OCI-LY7 (cell line): ENCODE measurements at regions not wholly inside any gene's neighbourhood (a gene's known extent, or its start where the extent isn't known, plus 50 kb on each side); places are given as distances from the start of the nearest gene placed in this dataset.

Experiments used
- BruUV-seq: library from RNA; stranded (reverse); fragments of 400-500 nt; replicated peaks from 2 replicates; lab custom pipeline; 2021; lab: Mats Ljungman, UMichigan
- CTCF ChIA-PET: fragments of 300-600 bp; sonication (Branson Sonifier 250); formaldehyde crosslinking; loops from one replicate; lab custom pipeline; 2022; ENCODE audit warnings: antibody characterized with exemption; ENCODE audit not compliant: unreplicated experiment; lab: Charles Lee
- POLR2A ChIA-PET: fragments of 300-600 bp; sonication (Branson Sonifier 250); formaldehyde crosslinking; loops from one replicate; lab custom pipeline; 2022; ENCODE audit warnings: antibody characterized with exemption; lab: Charles Lee
- DNase-seq: peaks from one replicate; pipeline ENCODE4 v3.0.0-alpha.2; 2015; ENCODE audit warnings: low spot score
- H2AFZ ChIP-seq: fragments of 200-600 bp; sonication (generic), shearing (Covaris generic); 2 replicates; pipeline ENCODE4 v1.6.1; 2014; ENCODE audit warnings: mild to moderate bottlenecking, antibody characterized with exemption, low read length, moderate library complexity
- H3K27ac ChIP-seq: fragments of 200-600 bp; sonication (generic); 2 replicates; pipeline ENCODE4 v1.5.1; 2014; ENCODE audit warnings: mixed run types, low read depth, mild to moderate bottlenecking, moderate library complexity, low read length, inconsistent platforms; ENCODE audit not compliant: poor library complexity, severe bottlenecking
- H3K36me3 ChIP-seq: fragments of 200-600 bp; sonication (generic); 2 replicates; pipeline ENCODE4 v1.6.1; 2014; ENCODE audit warnings: mild to moderate bottlenecking, antibody characterized with exemption, low read length, moderate library complexity, mixed read lengths; ENCODE audit not compliant: insufficient read depth
- H3K4me1 ChIP-seq: fragments of 200-600 bp; sonication (generic); 2 replicates; pipeline ENCODE4 v1.5.1; 2014; ENCODE audit warnings: mild to moderate bottlenecking, low read length; ENCODE audit not compliant: insufficient read depth, poor library complexity, severe bottlenecking
- H3K4me2 ChIP-seq: fragments of 200-600 bp; sonication (generic); 2 replicates; pipeline ENCODE4 v1.6.1; 2014; ENCODE audit warnings: mild to moderate bottlenecking, low read length
- H3K4me3 ChIP-seq: fragments of 200-600 bp; sonication (generic); 2 replicates; pipeline ENCODE4 v1.5.1; 2014; ENCODE audit warnings: mild to moderate bottlenecking, low read depth, low read length; ENCODE audit not compliant: poor library complexity, severe bottlenecking
- H3K79me2 ChIP-seq: fragments of 200-600 bp; sonication (generic); 2 replicates; pipeline ENCODE4 v1.6.1; 2016; ENCODE audit warnings: low read depth, mild to moderate bottlenecking, low read length, moderate library complexity, mixed read lengths; ENCODE audit not compliant: insufficient read depth
- H3K9me2 ChIP-seq: fragments of 200-600 bp; sonication (generic); 2 replicates; pipeline ENCODE4 v1.6.1; 2016; ENCODE audit warnings: mild to moderate bottlenecking, low read length, mixed read lengths; ENCODE audit not compliant: insufficient read depth
- H3K9me3 ChIP-seq: fragments of 200-600 bp; sonication (generic); 2 replicates; pipeline ENCODE4 v1.6.1; 2014; ENCODE audit warnings: mild to moderate bottlenecking, mixed run types, low read length, mixed read lengths
- H4K20me1 ChIP-seq: fragments of 200-600 bp; sonication (generic); 2 replicates; pipeline ENCODE4 v1.6.1; 2014; ENCODE audit warnings: mild to moderate bottlenecking, antibody characterized with exemption, low read length, moderate library complexity, mixed read lengths; ENCODE audit not compliant: insufficient read depth
- EZH2phosphoT487 ChIP-seq: fragments of 200-600 bp; sonication (generic); IDR thresholded peaks from 2 replicates; pipeline ENCODE4 v1.6.1; 2018; ENCODE audit warnings: low read depth, borderline replicate concordance, mild to moderate bottlenecking, mixed run types, antibody characterized with exemption, low read length, moderate library complexity, mixed read lengths
- intact Hi-C: fragments of 100-400 bp; cut with micrococcal nuclease; formaldehyde crosslinking; loops from one replicate; pipeline ENCODE4 v1.10.0; 2022; ENCODE audit not compliant: unreplicated experiment
- TF ChIP-seq, protein P1 (sequence below): fragments of 200-600 bp; sonication (generic); conservative IDR thresholded peaks from 2 replicates; pipeline ENCODE4 v1.5.1; 2014; ENCODE audit warnings: mild to moderate bottlenecking, antibody characterized with exemption, low read length, moderate library complexity, mixed read lengths

DNA sequence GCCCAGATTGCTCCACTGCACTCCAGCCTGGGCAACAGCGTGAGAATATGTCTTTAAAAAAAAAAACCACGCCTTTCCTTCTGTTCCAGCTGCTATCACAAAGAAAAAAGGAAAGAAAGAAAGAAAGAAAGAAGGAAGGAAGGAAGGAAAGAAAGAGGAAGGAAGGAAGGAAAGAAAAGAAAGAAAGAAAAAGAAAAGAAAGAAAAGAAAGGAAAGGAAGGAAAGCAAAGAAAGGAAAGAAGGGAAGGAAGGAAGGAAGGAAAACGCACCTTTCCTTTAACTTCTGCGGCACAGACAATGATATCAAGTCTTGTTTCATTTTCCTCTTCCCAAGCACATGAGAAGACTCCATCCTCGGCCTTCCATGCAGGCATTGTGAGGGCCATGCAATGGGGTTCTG lies 107.4 kb upstream of the NOCT start:
- POLR2A ChIA-PET: no interaction called here
- CTCF ChIA-PET: no interaction called here
- H3K27ac ChIP-seq: no peak overlapping the region
- no peak overlapping the region for H3K4me3 ChIP-seq
- H3K9me2 ChIP-seq: no peaks in the 10 kb centered on the region
- H4K20me1 ChIP-seq: no peaks in the 10 kb centered on the region
- TF ChIP-seq, protein P1, sequence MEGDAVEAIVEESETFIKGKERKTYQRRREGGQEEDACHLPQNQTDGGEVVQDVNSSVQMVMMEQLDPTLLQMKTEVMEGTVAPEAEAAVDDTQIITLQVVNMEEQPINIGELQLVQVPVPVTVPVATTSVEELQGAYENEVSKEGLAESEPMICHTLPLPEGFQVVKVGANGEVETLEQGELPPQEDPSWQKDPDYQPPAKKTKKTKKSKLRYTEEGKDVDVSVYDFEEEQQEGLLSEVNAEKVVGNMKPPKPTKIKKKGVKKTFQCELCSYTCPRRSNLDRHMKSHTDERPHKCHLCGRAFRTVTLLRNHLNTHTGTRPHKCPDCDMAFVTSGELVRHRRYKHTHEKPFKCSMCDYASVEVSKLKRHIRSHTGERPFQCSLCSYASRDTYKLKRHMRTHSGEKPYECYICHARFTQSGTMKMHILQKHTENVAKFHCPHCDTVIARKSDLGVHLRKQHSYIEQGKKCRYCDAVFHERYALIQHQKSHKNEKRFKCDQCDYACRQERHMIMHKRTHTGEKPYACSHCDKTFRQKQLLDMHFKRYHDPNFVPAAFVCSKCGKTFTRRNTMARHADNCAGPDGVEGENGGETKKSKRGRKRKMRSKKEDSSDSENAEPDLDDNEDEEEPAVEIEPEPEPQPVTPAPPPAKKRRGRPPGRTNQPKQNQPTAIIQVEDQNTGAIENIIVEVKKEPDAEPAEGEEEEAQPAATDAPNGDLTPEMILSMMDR: no peak
- no peak for TF ChIP-seq EZH2phosphoT487
- no peaks in the 10 kb centered on the region for H3K79me2 ChIP-seq
- no peaks in the 10 kb centered on the region for H3K36me3 ChIP-seq
- H2AFZ ChIP-seq: no peak overlapping the region
- H3K4me1 ChIP-seq: no peaks in the 10 kb centered on the region
- DNase-seq: no peak
- H3K4me2 ChIP-seq: no peak overlapping the region
- intact Hi-C loops: no loop called here
- no peaks in the 10 kb centered on the region for H3K9me3 ChIP-seq
- BruUV-seq: no TSS peak

DNA sequence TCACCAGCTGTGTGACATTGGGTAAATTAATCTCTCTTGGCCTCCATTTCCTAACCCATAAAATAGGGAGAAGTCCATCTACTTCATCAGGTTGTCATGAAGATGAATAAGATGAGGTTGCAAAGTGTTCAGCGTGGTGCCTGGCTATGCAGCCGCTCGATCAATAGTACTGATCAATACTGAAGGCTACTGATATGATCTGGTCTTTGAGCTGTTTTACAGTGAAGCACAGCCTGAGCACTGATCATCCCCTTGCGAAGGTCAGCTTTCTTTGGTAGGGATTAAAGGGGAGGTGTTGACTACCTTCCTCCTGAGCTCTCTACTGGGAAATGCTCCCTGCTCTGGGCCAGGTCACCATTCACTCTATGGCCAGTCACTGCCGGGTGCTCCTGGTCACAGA lies 108.4 kb upstream of the NOCT start:
- H3K9me3 ChIP-seq: no peaks in the 10 kb centered on the region
- H4K20me1 ChIP-seq: no peaks in the 10 kb centered on the region
- ChIA-PET CTCF (no interaction called here), POLR2A (interaction anchor here (0.5 kb wide), 1 partner anchor 16 kb away, joined by 3 read pairs; no protein-coding TSS in a partner anchor)
- no TSS peak for BruUV-seq
- no peak overlapping the region for H3K4me2 ChIP-seq
- H3K36me3 ChIP-seq: no peaks in the 10 kb centered on the region
- H3K79me2 ChIP-seq: no peaks in the 10 kb centered on the region
- no peaks in the 10 kb centered on the region for H3K4me1 ChIP-seq
- H2AFZ ChIP-seq: no peak overlapping the region
- H3K9me2 ChIP-seq: no peaks in the 10 kb centered on the region
- no peak overlapping the region for H3K4me3 ChIP-seq
- no peak for DNase-seq
- intact Hi-C loops: no loop called here
- H3K27ac ChIP-seq: no peak overlapping the region
- TF ChIP-seq, protein P1: no peak
- no peak for TF ChIP-seq EZH2phosphoT487

DNA sequence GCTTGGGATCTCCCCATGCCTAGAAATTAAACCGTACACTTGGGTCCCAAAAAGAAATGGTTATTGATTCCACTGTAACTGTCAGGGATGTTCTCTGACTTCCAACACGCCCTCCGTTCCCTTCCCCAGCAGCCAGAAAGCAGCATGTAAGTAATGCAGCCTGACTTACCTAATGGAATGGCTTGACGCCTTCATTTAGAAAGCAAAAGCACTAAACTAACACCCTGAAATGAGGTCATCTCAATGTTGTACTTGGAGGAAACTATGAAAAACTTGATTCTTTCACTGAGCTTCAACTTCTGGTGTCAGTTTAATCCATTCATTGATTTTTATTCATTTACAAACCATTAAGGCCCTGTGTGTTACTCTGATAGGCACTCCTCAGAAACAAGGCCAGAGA lies 110.8 kb upstream of the NOCT start:
- Histone ChIP-seq H3K4me2 (no peak overlapping the region), H3K4me3 (no peak overlapping the region), H4K20me1 (no peaks in the 10 kb centered on the region), H3K4me1 (no peaks in the 10 kb centered on the region), H2AFZ (no peak overlapping the region), H3K36me3 (no peaks in the 10 kb centered on the region), H3K9me2 (no peaks in the 10 kb centered on the region), H3K9me3 (no peaks in the 10 kb centered on the region), H3K79me2 (no peaks in the 10 kb centered on the region), H3K27ac (no peak overlapping the region)
- CTCF ChIA-PET: no interaction called here
- POLR2A ChIA-PET: no interaction called here
- TF ChIP-seq EZH2phosphoT487: no peak
- TF ChIP-seq, protein P1: no peak
- BruUV-seq: no TSS peak
- DNase-seq: no peak
- intact Hi-C loops: no loop called here
